Esophagus squamous epithelium (tissue), 4 donors: ENCODE measurements at regions not wholly inside any gene's neighbourhood (a gene's known extent, or its start where the extent isn't known, plus 50 kb on each side); places are given as distances from the start of the nearest gene placed in this dataset.

Experiments
- POLR2A ChIP-seq, 4 donors: fragments of 450-650 bp; IDR thresholded peaks; one replicate each; pipeline ENCODE4 v1.6.1; 2017; ENCODE audit warnings: antibody characterized with exemption in 4 of 4, mild to moderate bottlenecking in 4 of 4, moderate library complexity in 3 of 4
- TF ChIP-seq, protein P1 (sequence below), 6 experiments: fragments of 450-650 bp in 4 of 6; fragments of 200-600 bp in 2 of 6; sonication (generic) in 2 of 6; IDR thresholded peaks; one replicate each; pipeline ENCODE4 v1.5.1; 2016 to 2019; ENCODE audit warnings: antibody characterized with exemption in 6 of 6, mild to moderate bottlenecking in 4 of 6, moderate library complexity in 4 of 6

DNA sequence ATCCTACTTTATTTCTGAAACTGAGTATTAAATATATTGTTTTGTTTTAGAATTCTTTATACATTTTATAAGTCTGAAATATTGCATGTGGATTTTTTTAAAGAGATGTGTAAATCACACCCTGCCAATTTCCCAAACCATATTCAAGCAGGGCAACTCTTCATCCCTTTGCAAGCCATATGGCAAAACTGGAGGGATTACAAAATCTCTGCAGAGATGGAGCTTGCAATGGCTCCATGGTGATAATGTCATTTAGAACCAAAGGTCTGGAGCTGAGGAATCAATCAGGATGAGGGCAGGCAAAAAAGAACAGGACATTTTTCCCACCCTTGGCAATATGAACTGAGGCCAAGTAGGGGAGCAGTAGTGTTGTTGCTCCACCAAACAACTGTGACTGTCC lies 173.4 kb downstream of the BMP4 start:
- TF ChIP-seq, protein P1, sequence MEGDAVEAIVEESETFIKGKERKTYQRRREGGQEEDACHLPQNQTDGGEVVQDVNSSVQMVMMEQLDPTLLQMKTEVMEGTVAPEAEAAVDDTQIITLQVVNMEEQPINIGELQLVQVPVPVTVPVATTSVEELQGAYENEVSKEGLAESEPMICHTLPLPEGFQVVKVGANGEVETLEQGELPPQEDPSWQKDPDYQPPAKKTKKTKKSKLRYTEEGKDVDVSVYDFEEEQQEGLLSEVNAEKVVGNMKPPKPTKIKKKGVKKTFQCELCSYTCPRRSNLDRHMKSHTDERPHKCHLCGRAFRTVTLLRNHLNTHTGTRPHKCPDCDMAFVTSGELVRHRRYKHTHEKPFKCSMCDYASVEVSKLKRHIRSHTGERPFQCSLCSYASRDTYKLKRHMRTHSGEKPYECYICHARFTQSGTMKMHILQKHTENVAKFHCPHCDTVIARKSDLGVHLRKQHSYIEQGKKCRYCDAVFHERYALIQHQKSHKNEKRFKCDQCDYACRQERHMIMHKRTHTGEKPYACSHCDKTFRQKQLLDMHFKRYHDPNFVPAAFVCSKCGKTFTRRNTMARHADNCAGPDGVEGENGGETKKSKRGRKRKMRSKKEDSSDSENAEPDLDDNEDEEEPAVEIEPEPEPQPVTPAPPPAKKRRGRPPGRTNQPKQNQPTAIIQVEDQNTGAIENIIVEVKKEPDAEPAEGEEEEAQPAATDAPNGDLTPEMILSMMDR (IDR thresholded peaks at IDR 0.05), result no peak
- TF ChIP-seq POLR2A (IDR thresholded peaks at IDR 0.05), result no peak
